Stimulated activated CD8-positive, alpha-beta memory T cell treated with anti-CD3 and anti-CD28 coated beads, Interleukin-4, amount 100 ng/mL, for 48 hours (primary cell): ENCODE measurements at regions not wholly inside any gene's neighbourhood (a gene's known extent, or its start where the extent isn't known, plus 50 kb on each side); places are given as distances from the start of the nearest gene placed in this dataset.

Experiments
- DNase-seq: peaks from one replicate; pipeline ENCODE4 v3.0.0-alpha.2; 2020

GRCh38 chr16:55938126-55938525 is 63.0 kb upstream of the CES5A start:
- DNase-seq, result no peak

GRCh38 chr16:55933038-55933437 is 57.9 kb upstream of the CES5A start:
- DNase-seq, result no peak

GRCh38 chr16:55930036-55930435 is 54.9 kb upstream of the CES5A start:
- no peak for DNase-seq

- DNase-seq, result no peak
These were observed 54.0 kb upstream of the CES5A start for GRCh38 chr16:55929181-55929580.

GRCh38 chr16:55925242-55925641 is 50.1 kb upstream of the CES5A start:
- DNase-seq, result no peak
